OCI-LY3 (cell line): ENCODE measurements at regions not wholly inside any gene's neighbourhood (a gene's known extent, or its start where the extent isn't known, plus 50 kb on each side); places are given as distances from the start of the nearest gene placed in this dataset.

ENCODE experiments used
- CTCF ChIP-seq: fragments of 200-600, 300-600 bp; sonication (generic); IDR thresholded peaks from 2 replicates; pipeline ENCODE4 v1.5.1; 2014; ENCODE audit warnings: antibody characterized with exemption, low read length, low read depth
- EZH2phosphoT487 ChIP-seq: fragments of 200-600 bp; shearing (Covaris generic); IDR thresholded peaks from 2 replicates; pipeline ENCODE4 v1.6.1; 2018; ENCODE audit warnings: antibody characterized with exemption, mixed run types, low read depth

GRCh38 chr12:38161123-38162000 lies 155.2 kb upstream of the ALG10B start:
- TF ChIP-seq CTCF (no peak), EZH2phosphoT487 (no peak)
